NCI-H1694 (cell line): ENCODE measurements at regions not wholly inside any gene's neighbourhood (a gene's known extent, or its start where the extent isn't known, plus 50 kb on each side); places are given as distances from the start of the nearest gene placed in this dataset.
"Not testable (repeated sequence)": the region's sequence is repeated elsewhere in the genome, so short reads cannot be mapped to it uniquely, and the experiment has no call there.

ENCODE experiments used
- DNase-seq: peaks from one replicate; lab custom pipeline; 2025; lab: John Stamatoyannopoulos, UW

- no peak for DNase-seq
Measured at GRCh38 chr5:30150231-30150630, 1043.3 kb upstream of the CDH6 start.

GRCh38 chr5:30149526-30149925, 1044.0 kb upstream of the CDH6 start:
- DNase-seq: no peak

- DNase-seq: no peak
Measured at GRCh38 chr5:30147976-30148375, 1045.5 kb upstream of the CDH6 start.

- DNase-seq: not testable (repeated sequence)
Measured at GRCh38 chr5:30144059-30144458, 1049.4 kb upstream of the CDH6 start.

- no peak for DNase-seq
Measured at GRCh38 chr5:30142432-30142831, 1051.1 kb upstream of the CDH6 start.

GRCh38 chr5:30121043-30121442, 1072.4 kb upstream of the CDH6 start:
- no peak for DNase-seq

- DNase-seq: no peak
Measured at GRCh38 chr5:30117135-30117534, 1076.4 kb upstream of the CDH6 start.

- no peak for DNase-seq
Measured at GRCh38 chr5:30113542-30113941, 1079.9 kb upstream of the CDH6 start.

GRCh38 chr5:30112867-30113266, 1080.6 kb upstream of the CDH6 start:
- DNase-seq: no peak

GRCh38 chr5:30108051-30108450, 1085.4 kb upstream of the CDH6 start:
- no peak for DNase-seq

GRCh38 chr5:30106596-30106995, 1086.9 kb upstream of the CDH6 start:
- no peak for DNase-seq

GRCh38 chr5:30104872-30105596, 1088.5 kb upstream of the CDH6 start:
- DNase-seq: no peak

- DNase-seq: no peak
Measured at GRCh38 chr5:30103452-30104202, 1089.9 kb upstream of the CDH6 start.

- no peak for DNase-seq
Measured at GRCh38 chr5:30103052-30103451, 1090.4 kb upstream of the CDH6 start.

- DNase-seq: no peak
Measured at GRCh38 chr5:30102185-30102584, 1091.3 kb upstream of the CDH6 start.

- no peak for DNase-seq
Measured at GRCh38 chr5:30100929-30101328, 1092.6 kb upstream of the CDH6 start.

- no peak for DNase-seq
Measured at GRCh38 chr5:30100148-30100713, 1093.3 kb upstream of the CDH6 start.

- no peak for DNase-seq
Measured at GRCh38 chr5:30099634-30100033, 1093.9 kb upstream of the CDH6 start.

GRCh38 chr5:30098940-30099339, 1094.5 kb upstream of the CDH6 start:
- DNase-seq: no peak

GRCh38 chr5:30092548-30092947, 1100.9 kb upstream of the CDH6 start:
- no peak for DNase-seq

- DNase-seq: no peak
Measured at GRCh38 chr5:30069441-30070263, 1123.8 kb upstream of the CDH6 start.

GRCh38 chr5:30063503-30063902, 1130.0 kb upstream of the CDH6 start:
- DNase-seq: no peak
